Panc1 (cell line): ENCODE measurements at regions not wholly inside any gene's neighbourhood (a gene's known extent, or its start where the extent isn't known, plus 50 kb on each side); places are given as distances from the start of the nearest gene placed in this dataset.

ENCODE experiments used
- ATAC-seq: fragments of 200-7000 bp; cut with Tn5 transposase; 2 replicates; pipeline ENCODE4 v1.9.1; 2020; ENCODE audit warnings: mild to moderate bottlenecking, moderate library complexity
- BruUV-seq: library from RNA; stranded (reverse); fragments of 400-500 nt; replicated peaks from 2 replicates; lab custom pipeline; 2021; lab: Mats Ljungman, UMichigan
- CTCF ChIA-PET: fragments of 300-600 bp; sonication (Branson Sonifier 250); formaldehyde crosslinking; loops from one replicate; lab custom pipeline; 2022; ENCODE audit warnings: antibody characterized with exemption; lab: Charles Lee
- POLR2A ChIA-PET: fragments of 300-600 bp; sonication (Branson Sonifier 250); formaldehyde crosslinking; loops from one replicate; lab custom pipeline; 2022; ENCODE audit warnings: antibody characterized with exemption; lab: Charles Lee
- DNase-seq: peaks from one replicate; pipeline ENCODE4 v3.0.0-alpha.2; 2010; ENCODE audit warnings: low read depth, low spot score
- H3K27ac ChIP-seq: 2 replicates; pipeline ENCODE4 v1.5.1; 2011; ENCODE audit warnings: mild to moderate bottlenecking, low read length, inconsistent platforms
- H3K27me3 ChIP-seq: fragments of 200-500 bp; sonication (Bioruptor generic); 2 replicates; pipeline ENCODE4 v1.6.0; 2014; ENCODE audit warnings: low read length, inconsistent platforms; ENCODE audit not compliant: control insufficient read depth, insufficient read depth
- H3K36me3 ChIP-seq: fragments of 200-500 bp; sonication (Bioruptor generic); 2 replicates; pipeline ENCODE4 v1.5.1; 2014; ENCODE audit warnings: inconsistent platforms, mild to moderate bottlenecking, low read length, moderate library complexity; ENCODE audit not compliant: control insufficient read depth, insufficient read depth
- H3K4me1 ChIP-seq: 2 replicates; pipeline ENCODE4 v1.5.1; 2011; ENCODE audit warnings: inconsistent platforms, mild to moderate bottlenecking, low read length, moderate library complexity; ENCODE audit not compliant: control insufficient read depth, insufficient read depth
- H3K4me3 ChIP-seq, 2 experiments: 2 replicates each; pipeline ENCODE4 v1.5.1; 2011 to 2012; ENCODE audit warnings: low read depth in 2 of 2, low read length in 2 of 2, mild to moderate bottlenecking in 2 of 2, inconsistent platforms in 1 of 2, moderate library complexity in 1 of 2
- H3K9me3 ChIP-seq: fragments of 200-500 bp; sonication (Bioruptor generic); 2 replicates; pipeline ENCODE4 v1.5.1; 2014; ENCODE audit warnings: low read depth, mild to moderate bottlenecking, inconsistent platforms, low read length, moderate library complexity; ENCODE audit not compliant: control insufficient read depth, insufficient read depth
- POLR2AphosphoS5 ChIP-seq: IDR thresholded peaks from 2 replicates; pipeline ENCODE4 v1.6.1; 2012; ENCODE audit warnings: mild to moderate bottlenecking, low read depth, low read length, moderate library complexity
- SIN3A ChIP-seq: IDR thresholded peaks from 2 replicates; pipeline ENCODE4 v1.6.1; 2012; ENCODE audit warnings: low read depth, mild to moderate bottlenecking, low read length, moderate library complexity, borderline replicate concordance; ENCODE audit not compliant: insufficient read depth
- TCF7L2 ChIP-seq: IDR thresholded peaks from 2 replicates; pipeline ENCODE4 v1.6.1; 2011; ENCODE audit warnings: mild to moderate bottlenecking, low read depth, low read length, inconsistent platforms
- in situ Hi-C: cut with HindIII; loops from 2 replicates; pipeline ENCODE4 v1.10.0; 2016; ENCODE audit warnings: low sequenced_read_pairs, low pct_unique_long_range_greater_than_20kb
- intact Hi-C: fragments of 100-400 bp; cut with micrococcal nuclease; formaldehyde crosslinking; loops from one replicate; pipeline ENCODE4 v1.10.0; 2022; ENCODE audit not compliant: unreplicated experiment
- TF ChIP-seq, protein P1 (sequence below), 2 experiments: IDR thresholded peaks; 2 replicates each; pipeline ENCODE4 v1.6.1; 2011 to 2012; ENCODE audit warnings: low read depth in 2 of 2, control low read depth in 1 of 2, low read length in 1 of 2, mild to moderate bottlenecking in 1 of 2, moderate library complexity in 1 of 2; ENCODE audit not compliant: insufficient read depth in 1 of 2
- TF ChIP-seq, protein P2 (sequence below): fragments of 450-650 bp; IDR thresholded peaks from 2 replicates; pipeline ENCODE4 v1.5.1; 2017; ENCODE audit warnings: mild to moderate bottlenecking

DNA sequence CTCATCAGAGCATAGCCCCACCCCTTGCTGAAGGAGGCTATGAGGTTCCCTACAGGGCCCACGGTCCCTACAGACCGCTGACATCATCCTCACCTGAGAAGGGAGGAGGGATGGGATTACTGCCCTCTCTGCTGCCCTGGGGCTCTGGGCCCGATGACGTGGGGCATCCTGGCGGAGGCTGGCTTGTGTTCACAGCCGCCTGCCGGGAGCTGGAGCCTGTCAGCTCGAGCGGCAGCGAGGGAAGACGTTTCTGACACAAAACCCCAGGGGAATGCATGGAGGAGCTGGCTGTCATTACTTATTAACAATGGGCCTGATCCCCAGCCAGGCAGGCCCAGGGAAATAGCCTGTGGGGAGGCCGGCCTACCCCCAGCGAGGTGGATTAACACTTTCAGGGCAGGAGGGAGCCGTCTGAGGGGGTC lies 106.6 kb upstream of the ATP6AP2 start:
- H3K4me1 ChIP-seq, result no peaks in the 10 kb centered on the region
- no peak overlapping the region for H3K27ac ChIP-seq
- intact Hi-C loops, result no loop called here
- TF ChIP-seq, protein P1, sequence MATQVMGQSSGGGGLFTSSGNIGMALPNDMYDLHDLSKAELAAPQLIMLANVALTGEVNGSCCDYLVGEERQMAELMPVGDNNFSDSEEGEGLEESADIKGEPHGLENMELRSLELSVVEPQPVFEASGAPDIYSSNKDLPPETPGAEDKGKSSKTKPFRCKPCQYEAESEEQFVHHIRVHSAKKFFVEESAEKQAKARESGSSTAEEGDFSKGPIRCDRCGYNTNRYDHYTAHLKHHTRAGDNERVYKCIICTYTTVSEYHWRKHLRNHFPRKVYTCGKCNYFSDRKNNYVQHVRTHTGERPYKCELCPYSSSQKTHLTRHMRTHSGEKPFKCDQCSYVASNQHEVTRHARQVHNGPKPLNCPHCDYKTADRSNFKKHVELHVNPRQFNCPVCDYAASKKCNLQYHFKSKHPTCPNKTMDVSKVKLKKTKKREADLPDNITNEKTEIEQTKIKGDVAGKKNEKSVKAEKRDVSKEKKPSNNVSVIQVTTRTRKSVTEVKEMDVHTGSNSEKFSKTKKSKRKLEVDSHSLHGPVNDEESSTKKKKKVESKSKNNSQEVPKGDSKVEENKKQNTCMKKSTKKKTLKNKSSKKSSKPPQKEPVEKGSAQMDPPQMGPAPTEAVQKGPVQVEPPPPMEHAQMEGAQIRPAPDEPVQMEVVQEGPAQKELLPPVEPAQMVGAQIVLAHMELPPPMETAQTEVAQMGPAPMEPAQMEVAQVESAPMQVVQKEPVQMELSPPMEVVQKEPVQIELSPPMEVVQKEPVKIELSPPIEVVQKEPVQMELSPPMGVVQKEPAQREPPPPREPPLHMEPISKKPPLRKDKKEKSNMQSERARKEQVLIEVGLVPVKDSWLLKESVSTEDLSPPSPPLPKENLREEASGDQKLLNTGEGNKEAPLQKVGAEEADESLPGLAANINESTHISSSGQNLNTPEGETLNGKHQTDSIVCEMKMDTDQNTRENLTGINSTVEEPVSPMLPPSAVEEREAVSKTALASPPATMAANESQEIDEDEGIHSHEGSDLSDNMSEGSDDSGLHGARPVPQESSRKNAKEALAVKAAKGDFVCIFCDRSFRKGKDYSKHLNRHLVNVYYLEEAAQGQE (IDR thresholded peaks at IDR 0.05; ENCODE audit: insufficient read depth in 1 of 2, low read depth in 2 of 2, low read length in 1 of 2), result no peak
- TF ChIP-seq, protein P2, sequence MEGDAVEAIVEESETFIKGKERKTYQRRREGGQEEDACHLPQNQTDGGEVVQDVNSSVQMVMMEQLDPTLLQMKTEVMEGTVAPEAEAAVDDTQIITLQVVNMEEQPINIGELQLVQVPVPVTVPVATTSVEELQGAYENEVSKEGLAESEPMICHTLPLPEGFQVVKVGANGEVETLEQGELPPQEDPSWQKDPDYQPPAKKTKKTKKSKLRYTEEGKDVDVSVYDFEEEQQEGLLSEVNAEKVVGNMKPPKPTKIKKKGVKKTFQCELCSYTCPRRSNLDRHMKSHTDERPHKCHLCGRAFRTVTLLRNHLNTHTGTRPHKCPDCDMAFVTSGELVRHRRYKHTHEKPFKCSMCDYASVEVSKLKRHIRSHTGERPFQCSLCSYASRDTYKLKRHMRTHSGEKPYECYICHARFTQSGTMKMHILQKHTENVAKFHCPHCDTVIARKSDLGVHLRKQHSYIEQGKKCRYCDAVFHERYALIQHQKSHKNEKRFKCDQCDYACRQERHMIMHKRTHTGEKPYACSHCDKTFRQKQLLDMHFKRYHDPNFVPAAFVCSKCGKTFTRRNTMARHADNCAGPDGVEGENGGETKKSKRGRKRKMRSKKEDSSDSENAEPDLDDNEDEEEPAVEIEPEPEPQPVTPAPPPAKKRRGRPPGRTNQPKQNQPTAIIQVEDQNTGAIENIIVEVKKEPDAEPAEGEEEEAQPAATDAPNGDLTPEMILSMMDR, result no peak
- TF ChIP-seq TCF7L2 (no peak), SIN3A (no peak), POLR2AphosphoS5 (no peak)
- BruUV-seq, result no TSS peak
- in situ Hi-C loops, result no loop called here
- ATAC-seq (no peak), DNase-seq (no peak)
- no peaks in the 10 kb centered on the region for H3K27me3 ChIP-seq
- POLR2A ChIA-PET, result no interaction called here
- no peak overlapping the region for H3K4me3 ChIP-seq
- H3K36me3 ChIP-seq, result no peaks in the 10 kb centered on the region
- CTCF ChIA-PET, result no interaction called here
- no peaks in the 10 kb centered on the region for H3K9me3 ChIP-seq

DNA sequence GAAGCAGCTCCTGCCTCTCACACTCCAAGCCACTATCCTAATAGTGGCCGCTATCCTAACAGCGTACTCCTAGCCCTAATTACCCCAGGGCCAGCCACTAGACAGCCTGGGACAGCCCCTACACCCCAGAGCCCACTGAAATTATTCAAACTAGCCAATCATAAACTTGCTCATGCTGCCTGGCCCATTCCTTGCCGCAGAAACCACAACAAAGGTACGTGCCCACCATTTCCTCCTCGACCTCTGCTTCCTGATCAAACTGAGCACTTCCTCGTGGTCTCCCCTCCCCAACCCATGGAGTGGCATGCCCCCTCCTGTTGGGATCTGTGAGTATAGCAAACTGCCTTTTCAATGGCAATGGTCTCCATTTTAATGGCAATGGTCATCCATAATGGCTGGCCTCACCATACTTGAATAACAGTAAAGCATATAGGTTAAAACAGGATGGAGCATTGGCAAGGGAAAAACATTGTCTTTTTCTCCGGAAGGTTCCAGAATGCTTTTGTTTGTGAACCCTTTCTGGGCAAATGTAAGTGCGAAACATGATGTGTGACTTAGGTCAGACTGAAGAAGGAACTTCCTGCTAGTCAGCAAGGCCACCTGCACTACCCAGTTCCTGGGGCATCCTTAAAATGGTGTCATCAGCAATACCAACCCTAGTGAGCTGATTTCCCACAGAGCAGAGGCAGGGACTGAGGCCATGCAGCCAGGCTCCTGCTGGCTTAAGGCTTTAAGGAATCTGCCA lies 107.1 kb upstream of the ATP6AP2 start:
- TF ChIP-seq TCF7L2 (no peak), SIN3A (no peak), POLR2AphosphoS5 (no peak)
- TF ChIP-seq, protein P2, result no peak
- TF ChIP-seq, protein P1 (IDR thresholded peaks at IDR 0.05; ENCODE audit: insufficient read depth in 1 of 2, low read depth in 2 of 2, low read length in 1 of 2), result no peak
- CTCF ChIA-PET, result no interaction called here
- no peaks in the 10 kb centered on the region for H3K36me3 ChIP-seq
- no peak overlapping the region for H3K4me3 ChIP-seq
- no peak overlapping the region for H3K27ac ChIP-seq
- no peak for ATAC-seq
- H3K9me3 ChIP-seq, result no peaks in the 10 kb centered on the region
- POLR2A ChIA-PET, result no interaction called here
- H3K4me1 ChIP-seq, result no peaks in the 10 kb centered on the region
- no peak for DNase-seq
- in situ Hi-C loops (no loop called here), intact Hi-C loops (no loop called here)
- no TSS peak for BruUV-seq
- no peaks in the 10 kb centered on the region for H3K27me3 ChIP-seq
